Stimulated activated CD4-positive, alpha-beta T cell treated with anti-CD3 and anti-CD28 coated beads, Interleukin-15, amount 100 ng/mL, for 48 hours (primary cell): ENCODE measurements at regions not wholly inside any gene's neighbourhood (a gene's known extent, or its start where the extent isn't known, plus 50 kb on each side); places are given as distances from the start of the nearest gene placed in this dataset.

Experiments
- DNase-seq, 2 donors: peaks; one replicate each; pipeline ENCODE4 v3.0.0-alpha.2; 2020; ENCODE audit warnings: low read depth in 2 of 2

DNA sequence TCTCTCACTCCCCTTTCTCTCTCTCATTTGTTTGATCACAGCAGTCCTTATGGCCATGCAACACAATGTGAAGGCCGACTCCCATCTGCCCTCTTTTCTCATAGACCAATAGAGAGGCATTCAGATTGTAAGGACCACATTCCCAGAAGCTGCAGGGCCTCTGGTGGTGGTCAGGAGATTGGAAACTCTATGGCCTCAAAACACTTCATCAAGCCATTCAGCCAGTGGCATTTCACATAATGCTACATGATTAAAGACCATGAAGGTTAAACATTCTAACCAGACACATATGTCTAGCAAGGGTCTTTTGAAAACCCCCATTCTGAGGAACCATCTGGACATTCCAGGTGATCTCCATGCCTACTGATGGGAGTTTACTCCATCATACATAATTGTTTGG is 769.5 kb upstream of the CXADR start:
- DNase-seq = no peak

DNA sequence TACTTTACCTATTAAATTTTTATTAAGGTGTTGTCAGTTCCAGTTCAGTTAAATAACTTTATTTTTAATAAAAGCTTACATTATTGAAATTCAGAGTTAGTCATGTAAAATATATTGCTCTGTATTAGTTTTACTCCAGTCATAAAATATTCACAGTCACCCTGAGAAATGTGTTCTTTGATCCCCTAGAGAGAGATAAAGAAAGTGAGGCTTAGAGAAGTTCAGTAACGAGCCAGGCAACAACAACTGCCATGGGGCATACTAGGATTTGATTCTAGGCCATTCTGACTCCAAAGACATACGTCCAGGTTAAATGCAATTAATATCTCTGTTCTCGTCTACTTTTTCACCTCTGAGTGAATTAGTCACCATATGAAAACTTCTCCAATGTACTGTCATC is 761.9 kb upstream of the CXADR start:
- no peak for DNase-seq

DNA sequence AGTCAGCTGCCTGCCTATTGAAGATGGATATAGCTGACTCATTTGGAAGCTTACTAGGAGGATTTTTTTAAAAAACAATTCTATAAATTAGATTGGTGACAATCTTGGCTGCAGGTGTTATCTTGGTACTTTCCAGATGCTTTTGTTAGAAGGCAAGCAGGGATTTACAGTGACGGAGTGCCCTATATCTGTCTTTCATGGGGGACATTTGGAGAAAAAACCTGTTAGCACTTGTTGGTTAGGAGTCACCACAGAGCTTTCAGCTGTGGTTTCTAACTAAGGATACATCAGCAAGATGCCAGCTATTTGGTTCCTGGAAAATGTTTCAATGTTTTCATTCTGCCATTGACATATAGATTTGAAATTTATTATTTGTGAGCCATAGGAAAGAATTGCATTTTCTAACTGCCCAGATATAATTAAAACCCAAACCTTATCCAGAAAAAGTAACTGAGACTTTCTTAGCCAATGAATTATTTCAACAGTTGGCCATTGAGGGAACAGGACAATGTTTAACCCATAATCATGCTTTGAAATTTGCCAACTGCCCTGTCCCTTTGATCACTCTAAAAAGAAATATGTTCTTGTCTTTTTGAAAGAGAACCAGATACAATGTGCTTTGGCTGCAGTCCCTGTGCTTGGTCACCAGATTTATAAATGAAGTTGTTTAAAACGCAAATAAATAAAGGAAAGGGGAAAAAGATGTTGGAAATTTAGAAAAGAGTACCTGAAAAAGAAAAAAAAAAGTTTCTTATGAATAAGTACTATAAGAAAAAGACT is 761.0 kb upstream of the CXADR start:
- no peak for DNase-seq

DNA sequence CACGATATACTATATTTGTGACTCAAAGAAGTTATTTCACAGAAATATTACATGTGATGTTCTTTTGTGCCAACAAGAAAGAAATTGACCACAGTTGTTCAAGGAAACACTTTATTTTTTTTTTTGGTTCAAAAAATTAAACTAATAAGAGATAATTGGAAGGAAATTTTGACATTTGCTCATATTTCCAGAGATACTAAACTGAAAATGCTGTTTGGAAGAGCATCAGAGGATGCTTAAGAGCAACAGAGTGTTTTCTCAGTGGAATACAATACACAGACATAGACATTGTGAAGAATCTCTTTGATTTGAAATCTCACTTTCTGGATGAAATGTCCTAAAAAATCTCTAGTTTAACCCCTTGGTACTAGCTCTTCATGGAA is 760.4 kb upstream of the CXADR start:
- DNase-seq = no peak

DNA sequence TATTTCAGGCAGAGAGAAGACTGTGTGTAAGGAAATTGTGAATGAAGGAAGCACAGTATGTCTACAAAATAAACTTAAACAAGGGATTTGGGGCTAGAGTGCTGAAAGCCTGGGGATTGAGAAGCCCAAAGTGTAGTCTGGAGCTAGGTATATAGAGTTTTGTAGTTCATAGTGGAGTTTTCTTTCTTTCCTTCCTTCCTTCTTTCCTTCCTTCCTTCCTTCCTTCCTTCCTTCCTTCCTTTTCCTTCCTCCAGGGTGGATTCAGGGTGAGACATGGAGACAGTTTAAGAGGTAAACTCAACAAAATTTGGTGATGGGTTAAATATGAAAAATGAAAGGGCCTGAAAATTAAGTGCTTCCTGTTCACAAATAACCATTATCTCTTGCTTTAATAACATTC is 757.8 kb upstream of the CXADR start:
- no peak for DNase-seq

DNA sequence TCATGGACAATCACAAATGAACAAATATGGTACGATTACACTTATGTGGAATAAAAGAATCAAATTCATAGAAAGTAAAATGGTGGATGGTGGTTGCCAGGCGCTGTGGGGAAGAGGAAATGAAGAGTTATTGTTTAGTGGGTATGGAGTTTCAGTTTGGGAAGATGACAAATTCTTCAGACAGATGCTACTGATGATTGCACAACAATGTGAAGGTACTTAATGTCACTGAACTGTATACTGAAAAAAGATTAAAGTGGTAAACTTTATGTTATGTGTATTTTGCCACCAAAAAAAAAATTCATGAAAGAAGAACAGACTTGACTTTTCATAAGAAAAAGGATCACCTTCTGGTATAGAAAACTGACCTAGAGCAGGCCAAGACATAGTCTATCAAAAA is 745.6 kb upstream of the CXADR start:
- no peak for DNase-seq

DNA sequence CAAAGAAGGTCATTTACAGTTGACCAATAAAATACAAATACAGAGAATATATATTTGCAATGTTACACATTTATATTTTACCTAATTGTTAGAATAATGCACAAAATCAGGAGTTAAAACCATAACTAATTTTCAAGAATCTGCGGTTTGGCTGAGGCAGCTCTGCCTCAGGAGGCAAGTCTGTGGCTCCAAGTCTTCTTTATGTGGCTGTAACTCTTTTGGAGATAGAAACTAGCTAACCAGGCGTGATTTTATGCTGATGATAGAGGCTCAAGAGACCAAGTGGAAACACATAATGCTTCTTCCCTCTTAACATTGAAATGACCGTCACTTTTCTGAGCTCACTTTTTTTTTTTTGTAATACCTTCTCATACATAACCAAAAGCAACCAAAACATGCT is 744.7 kb upstream of the CXADR start:
- DNase-seq = no peak

DNA sequence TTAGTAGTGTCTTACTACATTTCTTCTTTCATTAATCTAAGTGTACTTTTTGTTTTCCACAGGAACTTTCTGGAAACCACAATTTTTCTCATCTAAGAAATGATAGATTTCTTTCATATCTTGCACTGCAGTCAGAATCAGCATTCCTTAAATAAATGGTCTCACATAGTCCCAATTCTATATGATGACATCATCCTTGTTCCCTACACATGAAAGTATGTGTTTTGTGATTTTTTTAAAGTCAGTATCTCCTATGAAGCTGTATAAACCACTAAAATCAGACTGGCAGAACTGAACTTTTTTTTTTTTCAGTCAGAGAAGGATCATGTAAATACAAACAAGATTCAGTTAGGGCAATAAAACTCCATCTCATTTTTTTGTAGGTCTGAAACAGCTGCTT is 742.6 kb upstream of the CXADR start:
- DNase-seq = no peak

DNA sequence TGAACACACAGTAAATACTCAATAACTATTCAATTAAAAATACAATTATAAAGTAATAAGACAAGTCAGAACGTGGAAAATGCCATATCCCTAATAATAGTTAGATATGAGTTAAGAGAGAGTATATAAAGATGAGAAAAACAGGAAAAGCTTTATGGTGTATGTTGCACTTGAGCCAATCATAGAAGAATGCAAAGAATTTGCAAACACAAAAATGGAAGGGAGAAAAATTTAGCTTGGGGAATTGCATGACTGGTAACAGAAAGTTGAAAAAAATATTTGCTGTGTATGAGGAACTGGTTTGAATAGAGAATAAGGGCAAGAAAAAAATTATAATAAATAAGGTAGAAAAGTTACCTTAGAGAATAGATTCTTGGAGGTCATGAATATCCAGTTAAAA is 739.6 kb upstream of the CXADR start:
- no peak for DNase-seq

DNA sequence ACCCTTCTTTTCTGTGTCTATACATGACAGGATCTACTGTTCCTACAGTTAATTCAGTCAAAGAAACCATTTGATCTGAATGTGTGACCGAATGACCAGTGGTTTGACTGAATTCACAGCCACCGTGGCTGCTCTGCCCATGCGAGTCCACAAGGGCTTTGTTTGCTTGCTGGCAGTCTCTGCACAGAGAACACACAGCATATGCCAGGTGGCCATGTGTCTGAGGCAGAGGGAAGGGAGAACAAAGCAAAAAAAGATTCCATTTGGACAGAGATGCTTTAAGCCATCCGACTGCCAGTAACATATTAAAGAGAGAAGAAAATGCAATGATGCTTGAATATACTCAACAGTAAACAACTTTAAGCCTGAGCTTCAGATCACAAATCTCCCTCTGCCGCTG is 737.8 kb upstream of the CXADR start:
- no peak for DNase-seq

DNA sequence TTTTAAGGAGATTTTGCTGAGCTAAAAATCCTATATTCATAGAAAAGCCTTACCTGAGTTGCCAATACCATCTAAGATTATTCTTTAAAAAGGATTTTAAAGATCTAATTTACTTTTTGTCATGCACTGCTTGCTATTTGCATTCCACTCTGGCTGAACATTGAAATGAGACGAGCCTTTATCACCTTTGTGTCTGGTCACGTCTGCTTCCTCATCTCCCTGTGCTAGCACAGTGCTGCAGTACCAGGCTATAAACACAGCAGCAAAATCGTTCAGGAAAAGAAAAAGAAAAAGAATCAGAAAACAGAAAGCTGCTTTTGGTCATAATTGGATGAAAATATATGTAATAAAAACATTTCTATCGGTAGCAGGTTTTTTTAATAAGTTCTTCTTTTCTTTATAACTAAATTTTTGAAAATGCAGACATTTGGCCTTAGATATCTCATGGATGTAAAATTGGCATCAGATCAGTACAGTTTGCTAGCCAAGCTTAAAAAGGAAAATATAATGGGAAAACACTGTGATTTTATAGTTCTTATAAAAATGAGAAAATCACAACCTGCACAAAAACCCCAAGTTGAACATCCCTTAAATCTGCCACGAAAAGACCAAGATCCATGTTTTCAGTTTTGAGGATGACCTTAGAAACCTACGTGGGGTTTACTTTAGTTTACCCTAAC is 735.7 kb upstream of the CXADR start:
- no peak for DNase-seq

DNA sequence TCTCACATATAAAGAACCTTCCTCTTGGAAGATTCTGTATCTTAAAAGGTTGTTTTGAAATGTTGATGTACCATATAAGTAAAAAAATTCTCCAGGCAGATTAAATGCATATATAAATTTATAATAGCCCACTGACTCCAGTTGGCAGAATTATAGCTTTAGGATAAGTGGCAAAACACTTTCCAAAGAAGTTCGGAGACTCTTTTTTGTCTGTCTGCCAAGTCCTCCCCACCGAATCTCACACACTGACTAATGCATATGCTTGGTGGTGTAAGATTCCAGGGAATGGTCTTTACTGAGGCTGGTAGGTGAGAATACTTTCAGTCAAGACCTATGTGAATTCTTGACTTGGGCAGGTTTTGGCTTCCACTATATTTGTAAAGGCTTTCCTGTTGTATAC is 724.3 kb upstream of the CXADR start:
- no peak for DNase-seq

DNA sequence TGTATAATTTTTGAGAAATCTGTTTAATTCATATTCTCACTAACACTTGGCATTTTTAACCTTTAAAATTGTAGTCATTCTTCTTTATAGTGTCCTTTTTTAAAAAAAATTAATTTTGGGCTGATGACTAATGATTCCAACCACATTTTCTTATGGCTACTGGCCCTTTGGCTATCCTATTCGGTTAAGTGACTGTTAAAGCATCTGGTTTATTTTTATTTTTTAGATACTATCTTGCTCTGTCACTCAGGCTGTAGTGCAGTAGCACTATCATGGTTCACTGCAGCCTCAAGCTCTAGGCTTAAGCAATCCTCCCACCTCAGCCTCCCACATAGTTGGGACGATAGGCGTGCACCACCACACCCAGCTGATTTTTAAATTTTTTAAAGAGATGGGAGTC is 723.2 kb upstream of the CXADR start:
- DNase-seq = no peak

DNA sequence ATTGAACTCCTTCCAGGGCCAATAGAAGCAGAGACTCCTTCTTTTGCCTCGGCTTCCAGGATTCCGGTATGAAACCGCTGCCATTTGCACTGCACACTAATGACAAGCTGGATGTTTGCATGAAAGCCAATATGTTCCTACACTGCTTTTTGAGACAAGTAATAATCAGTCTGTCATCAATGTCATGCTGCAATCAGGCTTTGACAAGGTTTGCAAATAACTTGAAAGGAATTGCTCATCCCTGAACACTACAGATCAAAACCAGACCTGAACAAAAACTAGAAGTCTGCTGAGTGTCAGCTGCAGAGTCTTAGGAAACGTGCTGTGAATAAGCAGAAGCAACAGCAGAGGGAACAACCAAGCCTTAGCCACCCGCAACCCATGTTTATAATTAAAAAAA is 720.7 kb upstream of the CXADR start:
- DNase-seq = no peak

DNA sequence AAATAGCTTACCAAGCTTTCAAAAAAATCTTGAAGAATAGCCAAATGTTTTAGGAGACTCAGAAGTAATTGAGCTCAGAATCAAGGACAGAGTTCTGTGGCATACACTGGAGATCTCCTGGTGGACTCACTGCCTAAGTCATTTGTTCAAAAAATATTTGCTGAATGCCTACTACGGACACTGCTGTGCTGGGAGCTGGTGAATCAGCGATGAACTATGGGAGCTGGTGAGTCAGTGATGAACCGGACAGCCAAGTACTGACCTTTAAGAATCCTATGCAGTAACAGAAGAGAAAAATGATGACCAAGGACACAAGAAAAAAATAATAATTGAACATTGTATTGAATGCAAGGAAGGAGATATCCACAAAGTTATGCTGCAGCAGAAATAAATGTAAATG is 717.9 kb upstream of the CXADR start:
- DNase-seq = no peak

DNA sequence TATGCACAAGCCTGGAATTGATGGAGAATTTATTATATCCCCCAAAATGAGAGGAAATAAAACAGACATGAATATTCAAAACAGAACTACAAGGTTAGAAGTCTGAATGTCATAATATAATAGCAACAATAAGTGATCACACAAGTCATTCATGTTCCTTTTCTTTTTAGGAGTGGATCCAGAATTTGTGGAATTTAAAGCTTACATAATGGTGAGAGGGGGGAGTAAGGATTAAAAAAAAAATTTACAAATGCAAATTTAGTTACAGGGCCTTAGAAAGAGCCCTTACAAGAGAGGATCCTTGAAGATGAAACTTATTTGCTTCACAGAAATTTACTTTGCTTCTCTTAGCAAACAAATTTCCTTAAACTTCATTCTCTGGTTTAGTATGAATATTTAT is 716.1 kb upstream of the CXADR start:
- no peak for DNase-seq

DNA sequence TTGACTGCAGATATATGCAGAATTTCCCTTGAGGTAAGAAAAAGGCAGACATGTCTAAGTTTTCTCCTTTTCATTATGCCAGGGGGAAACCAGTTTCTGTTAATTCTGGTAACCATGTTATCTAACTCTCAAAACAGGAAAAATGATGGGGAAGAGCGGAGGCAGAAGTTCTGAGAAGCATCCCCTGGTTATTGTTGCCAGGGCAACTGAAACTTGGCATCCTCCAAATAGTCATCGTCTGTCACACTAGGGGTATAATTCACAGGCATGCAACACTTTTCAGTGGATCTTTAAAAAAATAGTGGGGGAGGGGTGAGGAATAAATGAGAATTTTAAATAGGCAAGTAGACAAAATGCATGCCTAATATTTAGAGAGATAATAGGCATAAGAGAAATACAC is 715.3 kb upstream of the CXADR start:
- DNase-seq = no peak

DNA sequence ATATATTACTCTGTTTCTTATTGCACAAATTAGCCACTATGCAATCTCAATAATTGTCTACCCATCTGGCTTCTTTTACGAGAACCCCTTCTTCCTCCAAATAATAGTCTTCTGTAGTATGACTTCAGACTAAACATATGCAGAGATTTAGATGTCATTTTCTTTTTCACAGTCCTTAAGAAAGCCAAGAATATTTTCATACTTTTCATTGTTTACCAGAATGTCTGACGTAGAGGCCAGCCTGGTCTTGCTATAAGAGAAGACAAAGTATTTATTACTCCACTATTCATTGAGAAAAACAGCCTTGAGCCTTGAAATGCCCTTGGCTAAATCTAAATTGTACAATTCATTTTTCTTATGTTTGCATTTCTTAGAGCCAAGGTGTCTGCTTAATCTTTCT is 714.9 kb upstream of the CXADR start:
- no peak for DNase-seq

DNA sequence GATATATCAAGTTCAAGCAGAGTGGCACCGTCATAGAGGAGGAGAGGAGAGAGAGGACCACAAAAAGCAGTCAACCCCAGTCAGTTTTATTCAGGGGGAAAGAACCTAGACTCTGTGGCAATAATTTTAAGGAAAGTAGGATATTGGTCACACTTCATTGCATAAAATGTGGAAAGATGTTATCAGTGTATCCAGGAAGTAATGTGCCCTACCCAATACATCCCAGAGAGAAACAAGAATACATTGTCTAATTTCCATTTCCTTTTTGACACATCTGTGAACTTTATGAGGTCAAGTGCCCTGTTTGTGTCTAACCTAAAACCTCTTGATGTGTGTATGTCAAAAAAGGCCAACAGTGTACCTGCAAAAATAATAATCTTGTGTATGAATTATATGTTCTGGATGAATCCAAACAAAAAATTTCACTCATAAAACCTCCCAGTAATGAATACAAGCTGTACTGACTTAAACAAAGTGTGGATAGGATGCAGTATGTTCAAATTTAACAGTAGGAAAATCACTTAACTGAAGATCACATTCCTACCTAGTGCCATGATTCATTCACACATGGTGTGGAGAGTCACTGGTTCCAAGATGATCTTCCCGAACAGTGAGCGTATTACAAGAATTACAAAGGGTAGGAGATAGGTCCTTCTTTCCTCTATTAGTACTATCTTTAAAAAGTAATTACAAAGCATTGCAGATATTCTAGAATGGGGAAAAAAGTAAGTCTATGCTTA is 712.1 kb upstream of the CXADR start:
- no peak for DNase-seq

DNA sequence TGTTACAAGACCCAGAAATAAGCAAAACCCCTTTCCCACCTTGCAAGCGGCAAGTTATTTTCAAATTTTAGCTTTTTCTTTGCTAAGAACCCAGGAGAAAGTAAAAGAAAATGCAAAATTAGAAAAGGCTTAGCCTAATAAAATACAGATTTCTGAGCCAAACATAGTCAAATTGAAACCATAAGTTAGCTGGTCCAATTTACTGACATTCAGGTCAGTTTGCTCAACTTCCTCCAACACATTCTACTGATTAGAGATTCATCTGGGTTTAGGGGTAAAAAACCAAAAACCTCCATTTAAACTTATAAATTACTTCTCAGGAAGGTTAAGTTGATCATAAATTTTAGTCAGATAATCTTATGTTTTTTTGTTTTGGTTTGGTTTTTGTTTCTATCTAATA is 701.8 kb upstream of the CXADR start:
- DNase-seq = no peak

DNA sequence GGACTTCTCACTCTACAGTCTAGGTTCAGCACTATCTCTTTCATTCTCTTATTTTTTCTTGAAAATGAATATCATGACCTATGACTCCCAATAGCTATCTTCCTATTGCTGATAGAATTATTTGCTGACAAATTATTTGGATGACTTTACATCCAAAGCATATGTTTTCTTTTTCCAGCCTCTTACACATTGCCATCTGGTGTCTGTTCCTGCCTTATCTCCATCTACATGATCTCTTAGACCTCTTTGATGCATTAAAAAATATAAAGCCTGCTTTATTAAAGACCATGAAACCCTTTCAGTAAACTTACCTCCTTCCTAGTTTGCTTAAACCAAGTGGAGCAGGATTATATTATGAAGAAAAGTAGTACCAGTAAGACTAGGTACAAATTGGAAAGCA is 700.9 kb upstream of the CXADR start:
- no peak for DNase-seq

DNA sequence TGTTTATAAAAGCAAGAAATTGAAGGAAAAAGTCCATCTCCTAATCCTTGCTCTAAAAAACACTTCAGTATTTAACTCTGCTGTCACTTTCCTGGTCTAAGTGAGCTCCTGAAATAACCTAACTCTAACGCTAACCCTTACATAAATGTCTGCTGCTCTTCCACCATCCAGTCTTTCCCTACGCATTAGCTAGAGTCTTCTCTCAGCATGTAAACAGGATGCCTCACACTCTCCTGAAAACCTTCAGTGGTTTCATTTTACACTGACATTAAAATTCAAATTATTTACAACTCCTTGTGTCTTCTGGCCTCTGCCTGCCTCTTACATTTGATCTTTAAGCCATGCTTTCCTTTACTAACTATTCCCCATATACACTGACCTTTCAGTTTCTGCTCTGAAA is 697.6 kb upstream of the CXADR start:
- no peak for DNase-seq

DNA sequence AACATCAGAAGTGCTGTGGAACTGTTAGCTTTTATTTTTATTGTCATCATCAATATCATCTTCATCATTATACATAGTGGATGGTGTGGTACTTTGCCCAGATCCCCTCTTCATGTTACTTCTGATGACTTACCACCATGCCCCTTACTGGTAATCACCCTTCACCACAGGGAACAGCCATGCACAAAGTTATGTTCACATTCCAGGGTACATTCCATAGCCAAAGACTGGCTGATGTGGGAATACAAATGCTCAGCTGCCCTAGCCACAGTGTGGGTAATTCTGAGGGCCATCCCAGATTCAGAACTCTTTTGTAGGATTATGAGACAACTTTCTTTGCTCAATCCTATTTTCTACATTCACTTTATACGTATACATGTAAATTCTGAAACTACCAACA is 691.3 kb upstream of the CXADR start:
- no peak for DNase-seq
